SU-DHL-6 (cell line): ENCODE measurements at regions not wholly inside any gene's neighbourhood (a gene's known extent, or its start where the extent isn't known, plus 50 kb on each side); places are given as distances from the start of the nearest gene placed in this dataset.

ENCODE experiments used
- H2AFZ ChIP-seq: fragments of 200-600 bp; sonication (generic); 2 replicates; pipeline ENCODE4 v1.6.1; 2014; ENCODE audit warnings: low read depth, mild to moderate bottlenecking, moderate library complexity, mixed read lengths, antibody characterized with exemption, low read length; ENCODE audit not compliant: severe bottlenecking
- H3F3A ChIP-seq: fragments of 200-600 bp; shearing (Covaris generic); 2 replicates; pipeline ENCODE4 v1.6.0; 2016; ENCODE audit warnings: antibody characterized with exemption, mild to moderate bottlenecking; ENCODE audit not compliant: insufficient read depth
- H3K27ac ChIP-seq: fragments of 200-600 bp; sonication (generic); 2 replicates; pipeline ENCODE4 v1.5.1; 2016; ENCODE audit warnings: low read depth, mild to moderate bottlenecking, low read length, moderate library complexity, mixed read lengths
- H3K27me3 ChIP-seq: fragments of 200-600 bp; sonication (generic), shearing (Covaris generic); 2 replicates; pipeline ENCODE4 v1.6.0; 2014; ENCODE audit warnings: mild to moderate bottlenecking, low read length
- H3K36me3 ChIP-seq: fragments of 200-600 bp; sonication (generic); 2 replicates; pipeline ENCODE4 v1.6.1; 2014; ENCODE audit warnings: mild to moderate bottlenecking, low read length, mixed read lengths
- H3K4me2 ChIP-seq: fragments of 300-600, 200-600 bp; shearing (Covaris generic), sonication (generic); 2 replicates; pipeline ENCODE4 v1.6.0; 2014; ENCODE audit warnings: low read length, low read depth, mild to moderate bottlenecking; ENCODE audit not compliant: poor library complexity, severe bottlenecking
- H3K4me3 ChIP-seq: fragments of 200-600 bp; sonication (generic); 2 replicates; pipeline ENCODE4 v1.5.1; 2014; ENCODE audit warnings: antibody characterized with exemption, low read length, mild to moderate bottlenecking, mixed read lengths; ENCODE audit not compliant: insufficient read depth, poor library complexity, severe bottlenecking
- H3K79me2 ChIP-seq: fragments of 200-600 bp; sonication (generic); 2 replicates; pipeline ENCODE4 v1.6.1; 2014; ENCODE audit warnings: mild to moderate bottlenecking, low read length, moderate library complexity; ENCODE audit not compliant: insufficient read depth
- H3K9ac ChIP-seq: fragments of 200-600 bp; sonication (generic); 2 replicates; pipeline ENCODE4 v1.7.0; 2014; ENCODE audit warnings: mild to moderate bottlenecking, low read length
- H3K9me2 ChIP-seq: fragments of 200-600 bp; sonication (generic); replicated peaks from 2 replicates; pipeline ENCODE4 v1.6.1; 2014; ENCODE audit warnings: low read length; ENCODE audit not compliant: insufficient read depth
- H3K9me3 ChIP-seq: fragments of 200-600 bp; sonication (generic); 2 replicates; pipeline ENCODE4 v1.6.1; 2014; ENCODE audit warnings: low read length, mixed read lengths; ENCODE audit not compliant: insufficient read depth
- H4K20me1 ChIP-seq: fragments of 200-600 bp; sonication (generic); 2 replicates; pipeline ENCODE4 v1.6.1; 2014; ENCODE audit warnings: low read depth, mild to moderate bottlenecking, antibody characterized with exemption, low read length, moderate library complexity, mixed read lengths
- CTCF ChIP-seq: fragments of 200-600 bp; sonication (generic); IDR thresholded peaks from one replicate; pipeline ENCODE4 v1.5.1; 2017; ENCODE audit warnings: antibody characterized with exemption, mild to moderate bottlenecking, low read length, moderate library complexity; ENCODE audit not compliant: insufficient read depth, poor library complexity, severe bottlenecking
- EZH2phosphoT487 ChIP-seq: fragments of 200-600 bp; sonication (generic), shearing (Covaris generic); conservative IDR thresholded peaks from 2 replicates; pipeline ENCODE4 v1.6.1; 2018; ENCODE audit warnings: mild to moderate bottlenecking, antibody characterized with exemption, low read length, moderate library complexity, mixed read lengths

- Histone ChIP-seq H3K36me3 (no peaks in the 10 kb centered on the region), H3K27me3 (no peaks in the 10 kb centered on the region), H3K79me2 (no peaks in the 10 kb centered on the region), H3K9me3 (no peaks in the 10 kb centered on the region), H4K20me1 (no peaks in the 10 kb centered on the region), H3K27ac (no peak overlapping the region), H2AFZ (no peak overlapping the region), H3K4me2 (no peak overlapping the region), H3K9me2 (no peaks in the 10 kb centered on the region), H3K9ac (no peak overlapping the region), H3F3A (no peaks in the 10 kb centered on the region), H3K4me3 (no peak overlapping the region)
- no peak for TF ChIP-seq CTCF
- no peak for TF ChIP-seq EZH2phosphoT487
These were observed 149.5 kb downstream of the MTX2 start for GRCh38 chr2:176418768-176419167.

- Histone ChIP-seq H2AFZ (no peak overlapping the region), H3K9me2 (no peaks in the 10 kb centered on the region), H3K4me2 (no peak overlapping the region), H3K9me3 (no peaks in the 10 kb centered on the region), H3K9ac (no peak overlapping the region), H3K4me3 (no peak overlapping the region), H3K27me3 (no peaks in the 10 kb centered on the region), H3K79me2 (no peaks in the 10 kb centered on the region), H3F3A (no peaks in the 10 kb centered on the region), H4K20me1 (no peaks in the 10 kb centered on the region), H3K27ac (no peak overlapping the region), H3K36me3 (no peaks in the 10 kb centered on the region)
- TF ChIP-seq EZH2phosphoT487 = no peak
- TF ChIP-seq CTCF = no peak
These were observed 150.4 kb downstream of the MTX2 start for GRCh38 chr2:176419591-176420071.

- H2AFZ ChIP-seq = no peak overlapping the region
- TF ChIP-seq EZH2phosphoT487 (no peak), CTCF (no peak)
- H3K9me2 ChIP-seq = no peaks in the 10 kb centered on the region
- no peak overlapping the region for H3K4me2 ChIP-seq
- no peaks in the 10 kb centered on the region for H3K79me2 ChIP-seq
- no peak overlapping the region for H3K4me3 ChIP-seq
- H3K27ac ChIP-seq = no peak overlapping the region
- H3F3A ChIP-seq = no peaks in the 10 kb centered on the region
- no peaks in the 10 kb centered on the region for H3K9me3 ChIP-seq
- no peaks in the 10 kb centered on the region for H3K27me3 ChIP-seq
- H3K36me3 ChIP-seq = no peaks in the 10 kb centered on the region
- no peak overlapping the region for H3K9ac ChIP-seq
- no peaks in the 10 kb centered on the region for H4K20me1 ChIP-seq
These were observed 152.2 kb downstream of the MTX2 start for GRCh38 chr2:176421297-176422050.
